Activated T-cell treated with anti-CD3 and anti-CD28 coated beads, Interleukin-2, amount 50 U/mL, for 24 hours (primary cell): ENCODE measurements at regions not wholly inside any gene's neighbourhood (a gene's known extent, or its start where the extent isn't known, plus 50 kb on each side); places are given as distances from the start of the nearest gene placed in this dataset.

Source experiments
- DNase-seq: peaks from one replicate; pipeline ENCODE4 v3.0.0-alpha.2; 2020
- H3K27ac Mint-ChIP-seq: 2 replicates; pipeline ENCODE4 v1.8.0; 2020; ENCODE audit warnings: mild to moderate bottlenecking, mixed read lengths
- H3K27me3 Mint-ChIP-seq: 2 replicates; pipeline ENCODE4 v1.8.0; 2020; ENCODE audit warnings: mixed read lengths
- H3K36me3 Mint-ChIP-seq: 2 replicates; pipeline ENCODE4 v1.8.0; 2020; ENCODE audit warnings: low read depth, mixed read lengths
- H3K4me1 Mint-ChIP-seq: 2 replicates; pipeline ENCODE4 v1.8.0; 2020; ENCODE audit warnings: low read depth, mixed read lengths
- H3K4me3 Mint-ChIP-seq: 2 replicates; pipeline ENCODE4 v1.8.0; 2020; ENCODE audit warnings: mild to moderate bottlenecking, moderate library complexity, mixed read lengths
- H3K9me3 Mint-ChIP-seq: 2 replicates; pipeline ENCODE4 v1.8.0; 2020; ENCODE audit warnings: mixed read lengths

GRCh38 chr4:148955564-148956297 lies 513.5 kb upstream of the NR3C2 start:
- no peak for DNase-seq
- H3K9me3 Mint-ChIP-seq: no peaks in the 10 kb centered on the region
- no peak overlapping the region for H3K4me3 Mint-ChIP-seq
- H3K27ac Mint-ChIP-seq: no peak overlapping the region
- no peaks in the 10 kb centered on the region for H3K36me3 Mint-ChIP-seq
- H3K4me1 Mint-ChIP-seq: no peaks in the 10 kb centered on the region
- no peaks in the 10 kb centered on the region for H3K27me3 Mint-ChIP-seq

DNA sequence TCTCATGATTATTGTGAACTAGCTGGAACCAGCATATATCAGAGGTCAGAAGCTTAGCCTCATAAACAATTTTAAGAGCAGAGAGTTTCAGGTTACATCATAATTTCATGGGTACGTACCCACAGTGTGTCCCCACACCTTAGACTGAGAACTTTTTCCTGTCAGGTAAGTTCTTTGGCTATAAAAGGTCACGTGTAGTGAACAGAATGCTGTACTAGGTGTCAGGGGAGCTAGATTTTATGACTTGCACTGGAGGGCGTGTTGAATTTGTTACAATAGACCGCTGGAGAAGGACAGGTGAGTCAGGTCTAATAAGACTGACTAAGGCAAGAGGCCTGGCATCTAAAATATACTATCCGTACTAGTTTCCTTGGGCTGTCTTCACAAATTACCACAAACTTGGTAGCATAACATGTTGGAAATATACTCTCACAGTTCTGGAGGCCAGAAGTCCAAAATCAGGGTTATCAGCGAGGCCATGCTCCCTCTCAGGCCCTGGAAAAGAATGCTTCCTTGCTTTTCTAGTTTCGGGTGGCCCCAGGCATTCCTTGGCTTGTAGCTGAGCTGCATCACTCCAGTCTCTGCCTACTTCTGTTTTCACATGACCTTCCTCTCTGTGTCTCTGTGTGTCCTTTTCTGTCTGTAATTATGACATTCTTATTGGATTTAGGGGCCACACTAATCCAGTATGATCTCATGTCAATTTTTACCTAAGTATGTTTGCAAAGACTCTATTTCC lies 512.0 kb upstream of the NR3C2 start:
- no peak for DNase-seq
- H3K4me3 Mint-ChIP-seq: no peak overlapping the region
- H3K4me1 Mint-ChIP-seq: no peaks in the 10 kb centered on the region
- no peaks in the 10 kb centered on the region for H3K27me3 Mint-ChIP-seq
- H3K9me3 Mint-ChIP-seq: no peaks in the 10 kb centered on the region
- H3K27ac Mint-ChIP-seq: no peak overlapping the region
- H3K36me3 Mint-ChIP-seq: no peaks in the 10 kb centered on the region

DNA sequence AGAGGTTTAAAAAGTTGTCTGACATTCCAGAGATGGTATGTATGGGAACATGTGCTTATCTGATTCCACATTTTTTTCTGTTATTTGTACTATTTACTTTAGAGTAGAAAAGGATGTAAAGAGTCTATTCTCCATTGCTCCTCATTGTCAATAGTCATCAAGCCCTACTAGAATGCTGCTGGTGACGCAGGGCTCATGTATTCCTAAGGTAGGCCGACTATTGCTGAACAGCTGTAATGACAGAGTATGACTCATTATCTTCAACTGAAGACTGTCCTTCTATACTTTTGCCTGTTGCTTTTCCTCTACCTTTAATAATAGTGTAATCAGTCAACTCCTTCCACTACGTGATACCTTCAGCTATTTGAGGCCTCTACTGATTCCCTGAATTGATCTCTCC lies 509.1 kb upstream of the NR3C2 start:
- Mint-ChIP-seq H3K27me3 (no peaks in the 10 kb centered on the region), H3K4me3 (no peak overlapping the region), H3K4me1 (no peaks in the 10 kb centered on the region), H3K9me3 (no peaks in the 10 kb centered on the region), H3K27ac (no peak overlapping the region), H3K36me3 (no peaks in the 10 kb centered on the region)
- DNase-seq: no peak

DNA sequence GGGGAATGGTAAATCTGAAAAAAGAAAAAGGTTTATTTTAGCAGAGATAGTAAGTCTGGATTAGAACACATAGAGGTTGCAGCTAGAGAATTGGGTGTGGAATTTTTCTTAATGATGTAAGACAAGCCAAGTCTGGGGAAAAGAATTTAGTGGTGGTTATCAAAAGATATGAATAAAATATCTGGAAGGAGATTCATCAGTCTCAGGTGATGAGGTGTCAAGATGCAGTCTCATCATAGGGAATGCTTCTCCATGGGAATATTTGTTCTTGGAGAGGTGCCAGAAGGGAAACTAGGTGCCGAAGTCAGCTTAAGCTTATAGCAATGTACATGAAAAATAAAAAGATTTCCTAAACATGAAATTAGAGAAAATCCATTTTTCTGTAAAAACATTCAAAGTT lies 504.1 kb upstream of the NR3C2 start:
- no peak overlapping the region for H3K4me3 Mint-ChIP-seq
- no peaks in the 10 kb centered on the region for H3K4me1 Mint-ChIP-seq
- DNase-seq: no peak
- H3K36me3 Mint-ChIP-seq: no peaks in the 10 kb centered on the region
- no peak overlapping the region for H3K27ac Mint-ChIP-seq
- H3K9me3 Mint-ChIP-seq: peaks cover 3% of the 10 kb centered on the region
- H3K27me3 Mint-ChIP-seq: no peaks in the 10 kb centered on the region

- no peak for DNase-seq
- no peak overlapping the region for H3K4me3 Mint-ChIP-seq
- H3K27ac Mint-ChIP-seq: no peak overlapping the region
- no peaks in the 10 kb centered on the region for H3K4me1 Mint-ChIP-seq
- peaks cover 3% of the 10 kb centered on the region for H3K9me3 Mint-ChIP-seq
- H3K27me3 Mint-ChIP-seq: no peaks in the 10 kb centered on the region
- H3K36me3 Mint-ChIP-seq: no peaks in the 10 kb centered on the region
Measured at GRCh38 chr4:148944839-148945219, 502.6 kb upstream of the NR3C2 start.

GRCh38 chr4:148944136-148944838 lies 502.1 kb upstream of the NR3C2 start:
- Mint-ChIP-seq H3K36me3 (no peaks in the 10 kb centered on the region), H3K27me3 (no peaks in the 10 kb centered on the region), H3K9me3 (peaks cover 3% of the 10 kb centered on the region), H3K4me1 (no peaks in the 10 kb centered on the region), H3K4me3 (no peak overlapping the region), H3K27ac (no peak overlapping the region)
- no peak for DNase-seq

- no peak overlapping the region for H3K4me3 Mint-ChIP-seq
- no peak overlapping the region for H3K27ac Mint-ChIP-seq
- peaks cover 42% of the 10 kb centered on the region for H3K9me3 Mint-ChIP-seq
- no peak for DNase-seq
- no peaks in the 10 kb centered on the region for H3K4me1 Mint-ChIP-seq
- no peaks in the 10 kb centered on the region for H3K36me3 Mint-ChIP-seq
- H3K27me3 Mint-ChIP-seq: no peaks in the 10 kb centered on the region
Measured at GRCh38 chr4:148934926-148935578, 492.8 kb upstream of the NR3C2 start.

DNA sequence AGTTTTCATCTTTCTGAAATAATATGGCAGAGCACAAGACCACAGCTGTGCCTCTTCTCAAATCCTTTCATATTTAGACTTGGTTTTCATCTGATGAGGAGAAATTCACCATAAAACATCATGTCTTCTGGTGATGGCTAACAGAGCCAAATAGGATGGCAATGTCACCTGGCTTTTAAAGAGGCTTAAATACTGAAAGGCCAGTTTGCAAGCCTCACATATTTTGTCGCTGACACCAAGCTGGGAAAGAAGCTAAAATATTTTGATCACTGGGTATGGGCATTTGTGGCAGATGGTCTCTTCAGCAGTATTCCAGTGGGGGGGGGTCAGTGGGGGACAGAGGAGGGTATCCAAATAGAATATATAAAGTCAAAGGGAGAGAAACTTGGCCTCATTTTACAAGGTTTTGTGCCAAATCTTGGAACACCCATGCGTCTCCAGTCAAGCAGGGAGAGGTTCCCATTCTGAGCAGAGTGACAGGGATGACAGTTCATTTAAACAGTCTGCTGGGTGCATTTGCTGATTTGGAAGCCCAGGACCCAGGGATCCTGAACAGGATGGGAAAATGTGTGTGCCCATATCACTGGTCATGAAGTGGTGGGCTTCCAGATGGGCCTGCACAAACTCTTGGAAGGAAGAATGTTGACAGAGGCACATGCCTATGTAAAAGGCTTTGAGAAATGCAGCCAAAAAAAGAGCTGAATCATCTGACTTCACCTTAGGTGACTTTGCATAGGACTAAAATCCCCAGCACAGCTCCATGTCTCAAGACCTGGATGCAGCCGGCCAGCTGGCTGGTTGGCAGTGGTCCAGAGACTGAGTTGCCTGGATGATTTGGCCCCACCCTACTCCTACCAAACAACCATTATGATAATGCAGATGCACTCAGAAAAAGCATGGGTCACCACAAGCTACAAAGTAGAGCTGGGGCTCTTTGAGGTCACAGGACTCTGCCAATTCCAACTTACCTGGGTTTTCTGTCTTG lies 484.4 kb upstream of the NR3C2 start:
- no peak for DNase-seq
- H3K4me3 Mint-ChIP-seq: no peak overlapping the region
- H3K4me1 Mint-ChIP-seq: no peaks in the 10 kb centered on the region
- H3K27ac Mint-ChIP-seq: no peak overlapping the region
- no peaks in the 10 kb centered on the region for H3K27me3 Mint-ChIP-seq
- no peaks in the 10 kb centered on the region for H3K36me3 Mint-ChIP-seq
- H3K9me3 Mint-ChIP-seq: peaks cover 28% of the 10 kb centered on the region

DNA sequence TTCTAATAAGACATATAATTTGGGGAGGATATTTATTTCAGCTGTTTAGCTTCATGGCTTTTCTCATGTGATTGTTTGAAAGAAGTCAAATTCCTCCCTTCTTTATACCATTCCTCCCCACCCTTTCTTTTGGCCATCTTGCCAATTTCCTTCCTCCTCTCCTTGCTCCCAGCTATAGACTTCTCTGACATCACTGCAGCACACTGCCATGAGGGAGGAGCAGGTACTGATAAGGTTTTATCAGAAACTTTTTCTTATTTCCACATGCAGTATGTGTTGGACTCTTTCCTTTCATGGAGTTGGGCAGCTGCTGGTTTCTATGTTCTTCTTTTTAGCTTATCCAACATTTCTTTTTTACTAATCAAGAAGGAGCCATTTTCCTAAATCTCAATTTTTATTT lies 481.7 kb upstream of the NR3C2 start:
- Mint-ChIP-seq H3K9me3 (peaks cover 4% of the 10 kb centered on the region), H3K4me1 (no peaks in the 10 kb centered on the region), H3K27ac (no peak overlapping the region), H3K27me3 (no peaks in the 10 kb centered on the region), H3K4me3 (no peak overlapping the region), H3K36me3 (no peaks in the 10 kb centered on the region)
- DNase-seq: no peak

GRCh38 chr4:148922497-148922896 lies 480.3 kb upstream of the NR3C2 start:
- Mint-ChIP-seq H3K27ac (no peak overlapping the region), H3K4me3 (no peak overlapping the region), H3K4me1 (no peaks in the 10 kb centered on the region), H3K36me3 (no peaks in the 10 kb centered on the region), H3K9me3 (no peaks in the 10 kb centered on the region), H3K27me3 (no peaks in the 10 kb centered on the region)
- no peak for DNase-seq

GRCh38 chr4:148914734-148915133 lies 472.5 kb upstream of the NR3C2 start:
- Mint-ChIP-seq H3K27me3 (no peaks in the 10 kb centered on the region), H3K9me3 (no peaks in the 10 kb centered on the region), H3K4me3 (no peak overlapping the region), H3K27ac (no peak overlapping the region), H3K4me1 (no peaks in the 10 kb centered on the region), H3K36me3 (no peaks in the 10 kb centered on the region)
- DNase-seq: no peak

- Mint-ChIP-seq H3K27ac (no peak overlapping the region), H3K4me1 (no peaks in the 10 kb centered on the region), H3K9me3 (no peaks in the 10 kb centered on the region), H3K4me3 (no peak overlapping the region), H3K36me3 (no peaks in the 10 kb centered on the region), H3K27me3 (no peaks in the 10 kb centered on the region)
- DNase-seq: no peak
Measured at GRCh38 chr4:148914301-148914700, 472.1 kb upstream of the NR3C2 start.

DNA sequence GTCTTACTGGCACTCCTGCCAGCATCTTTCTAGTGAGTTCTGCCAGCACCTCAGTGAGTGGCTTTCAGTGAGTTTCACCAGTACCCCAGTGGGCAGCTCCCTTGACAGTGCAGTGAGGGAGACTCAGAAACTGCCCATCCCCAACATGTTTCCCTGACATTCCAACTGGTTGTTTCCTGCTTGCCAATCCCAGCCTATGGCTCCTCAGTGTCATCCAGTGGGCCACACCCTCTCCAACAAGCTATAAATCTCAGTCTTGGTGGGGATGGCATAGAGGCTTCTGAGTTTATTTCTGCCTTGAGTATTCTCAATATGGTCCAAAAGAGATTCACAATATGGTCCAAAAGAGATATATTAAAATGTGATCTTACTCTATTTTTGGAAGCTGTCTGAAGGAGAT lies 461.2 kb upstream of the NR3C2 start:
- no peak for DNase-seq
- no peak overlapping the region for H3K4me3 Mint-ChIP-seq
- peaks cover 9% of the 10 kb centered on the region for H3K9me3 Mint-ChIP-seq
- H3K27me3 Mint-ChIP-seq: no peaks in the 10 kb centered on the region
- no peaks in the 10 kb centered on the region for H3K4me1 Mint-ChIP-seq
- no peaks in the 10 kb centered on the region for H3K36me3 Mint-ChIP-seq
- no peak overlapping the region for H3K27ac Mint-ChIP-seq
